HAP-1 (cell line): ENCODE measurements at regions not wholly inside any gene's neighbourhood (a gene's known extent, or its start where the extent isn't known, plus 50 kb on each side); places are given as distances from the start of the nearest gene placed in this dataset.
A peak's percentile ranks its signal among the peaks of the same experiment; 100 is the strongest.

ENCODE experiments used
- DNase-seq, 2 experiments: peaks; one replicate each; pipeline ENCODE4 v3.0.0-alpha.2; 2016 to 2020; ENCODE audit warnings: low spot score in 2 of 2
- H3K27me3 ChIP-seq: fragments of 250-450 bp; sonication (Bioruptor Pico); 2 replicates; pipeline ENCODE4 v1.5.1; 2020; ENCODE audit warnings: low read depth, mild to moderate bottlenecking, moderate library complexity
- H3K36me3 ChIP-seq: fragments of 250-450 bp; sonication (Bioruptor Pico); replicated peaks from 2 replicates; pipeline ENCODE4 v1.5.1; 2020; ENCODE audit warnings: mild to moderate bottlenecking
- H3K4me1 ChIP-seq: fragments of 250-450 bp; sonication (Bioruptor Pico); 2 replicates; pipeline ENCODE4 v1.5.1; 2020; ENCODE audit warnings: mild to moderate bottlenecking
- H3K4me3 ChIP-seq: fragments of 250-450 bp; sonication (Bioruptor Pico); 2 replicates; pipeline ENCODE4 v1.5.1; 2020; ENCODE audit warnings: mild to moderate bottlenecking, moderate library complexity
- H3K9me3 ChIP-seq: fragments of 250-450 bp; sonication (Bioruptor Pico); 2 replicates; pipeline ENCODE4 v1.5.1; 2020; ENCODE audit warnings: mild to moderate bottlenecking, moderate library complexity
- in situ Hi-C: fragments of 300-500 bp; cut with MboI; formaldehyde crosslinking; loops from 3 replicates; pipeline ENCODE4 v1.14.3; 2020; ENCODE audit warnings: low sequenced_read_pairs, inconsistent platforms, mixed read lengths

DNA sequence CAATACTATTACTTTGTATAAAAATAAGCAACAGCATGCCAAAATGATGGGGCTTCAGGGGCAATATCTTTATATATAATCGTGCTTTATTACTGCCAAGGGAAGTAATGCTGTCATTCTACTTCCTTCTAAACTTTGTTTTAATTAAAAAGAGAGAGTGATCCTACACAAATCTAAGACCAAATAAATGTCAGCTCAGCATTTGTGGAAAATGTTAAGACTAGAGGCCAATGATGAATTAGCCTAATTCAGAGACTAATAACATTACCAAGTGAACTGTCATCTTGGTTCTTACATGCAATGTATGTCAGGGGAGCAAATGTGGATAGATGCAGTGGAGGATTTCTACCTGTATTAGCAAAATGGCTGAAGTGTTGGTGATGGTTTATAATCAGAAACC, 166.4 kb upstream of the PTCHD1 start:
- Histone ChIP-seq H3K27me3 (no peaks in the 10 kb centered on the region), H3K4me3 (no peak overlapping the region), H3K9me3 (no peaks in the 10 kb centered on the region), H3K4me1 (peaks cover 6% of the 10 kb centered on the region), H3K36me3 (no peaks in the 10 kb centered on the region)
- DNase-seq: no peak
- in situ Hi-C loops: no loop called here

DNA sequence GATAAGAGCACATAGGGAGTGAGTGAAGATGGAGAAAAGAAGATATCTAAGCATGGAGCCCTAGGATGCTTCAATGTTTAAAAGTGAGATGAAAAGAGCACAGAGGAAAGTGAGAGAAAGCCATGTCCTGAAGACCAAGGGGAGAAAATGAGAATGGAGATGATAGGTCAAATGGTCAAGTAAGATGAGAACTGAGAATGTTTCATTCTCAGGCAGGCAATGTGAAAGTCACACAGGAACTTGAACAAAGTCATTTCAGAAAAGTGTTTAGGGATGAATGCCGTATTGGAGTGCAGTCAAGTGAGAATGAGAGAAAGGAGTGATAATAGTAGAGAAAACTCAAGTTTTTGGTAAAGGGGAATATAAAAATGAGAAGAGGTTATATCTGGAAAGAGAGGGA, 148.7 kb upstream of the PTCHD1 start:
- in situ Hi-C loops: no loop called here
- no peak overlapping the region for H3K4me3 ChIP-seq
- H3K36me3 ChIP-seq: no peaks in the 10 kb centered on the region
- H3K9me3 ChIP-seq: no peaks in the 10 kb centered on the region
- no peaks in the 10 kb centered on the region for H3K4me1 ChIP-seq
- H3K27me3 ChIP-seq: no peaks in the 10 kb centered on the region
- DNase-seq: no peak

DNA sequence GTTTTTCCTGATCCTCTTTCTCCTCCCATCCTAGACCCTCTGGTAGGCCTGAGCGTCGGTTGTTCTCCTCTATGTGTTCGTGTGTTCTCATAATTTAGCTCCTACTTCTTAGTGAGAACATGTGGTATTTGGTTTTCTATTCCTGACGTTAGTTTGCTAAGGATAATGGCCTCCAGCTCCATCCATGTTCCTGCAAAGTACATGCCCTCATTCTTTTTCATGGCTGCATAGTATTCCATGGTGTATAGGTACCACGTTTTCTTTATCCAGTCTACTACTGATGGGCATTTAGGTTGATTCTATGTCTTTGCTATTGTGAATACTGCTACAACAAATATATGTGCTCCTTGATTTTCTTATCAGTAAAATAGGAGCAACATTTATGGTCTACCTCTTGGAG, 146.8 kb upstream of the PTCHD1 start:
- H3K9me3 ChIP-seq: no peaks in the 10 kb centered on the region
- H3K4me1 ChIP-seq: no peaks in the 10 kb centered on the region
- no peak for DNase-seq
- H3K36me3 ChIP-seq: no peaks in the 10 kb centered on the region
- in situ Hi-C loops: no loop called here
- no peak overlapping the region for H3K4me3 ChIP-seq
- H3K27me3 ChIP-seq: no peaks in the 10 kb centered on the region

GRCh38 chrX:23194885-23195554, 139.6 kb upstream of the PTCHD1 start:
- Histone ChIP-seq H3K27me3 (no peaks in the 10 kb centered on the region), H3K36me3 (no peaks in the 10 kb centered on the region), H3K9me3 (no peaks in the 10 kb centered on the region), H3K4me3 (no peak overlapping the region), H3K4me1 (no peaks in the 10 kb centered on the region)
- DNase-seq: no peak
- in situ Hi-C loops: no loop called here

- no peaks in the 10 kb centered on the region for H3K9me3 ChIP-seq
Measured at GRCh38 chrX:23195761-23196160, 138.9 kb upstream of the PTCHD1 start.

DNA sequence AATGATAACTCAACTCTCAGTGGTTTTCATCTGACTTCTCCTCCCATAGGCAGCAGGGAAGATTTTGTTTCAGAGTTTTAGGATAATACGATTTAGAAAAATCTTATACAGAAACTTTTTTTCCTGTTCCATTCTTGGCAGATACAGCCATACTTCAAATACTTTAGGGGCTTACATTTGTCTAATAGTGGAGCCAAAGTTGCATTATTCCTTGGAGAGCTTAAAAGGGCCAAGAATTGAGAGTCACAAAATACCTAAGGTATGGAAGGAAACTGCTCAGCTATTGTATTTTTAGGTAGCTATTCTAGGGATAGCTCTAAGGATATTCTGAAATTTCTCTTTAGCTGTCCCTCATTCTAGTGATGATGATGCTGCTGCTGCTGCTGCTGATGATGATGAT, 132.9 kb upstream of the PTCHD1 start:
- H3K4me3 ChIP-seq: no peak overlapping the region
- in situ Hi-C loops: no loop called here
- H3K4me1 ChIP-seq: no peaks in the 10 kb centered on the region
- H3K9me3 ChIP-seq: no peaks in the 10 kb centered on the region
- H3K36me3 ChIP-seq: no peaks in the 10 kb centered on the region
- no peaks in the 10 kb centered on the region for H3K27me3 ChIP-seq
- DNase-seq: no peak

More at GRCh38 chrX:23195761-23196160, 138.9 kb upstream of the PTCHD1 start:
- H3K27me3 ChIP-seq: no peaks in the 10 kb centered on the region
- H3K36me3 ChIP-seq: no peaks in the 10 kb centered on the region
- no peak overlapping the region for H3K4me3 ChIP-seq
- no peak for DNase-seq
- no peaks in the 10 kb centered on the region for H3K4me1 ChIP-seq
- in situ Hi-C loops: no loop called here

- no peak for DNase-seq
Measured at GRCh38 chrX:23202326-23202725, 132.3 kb upstream of the PTCHD1 start.

GRCh38 chrX:23223169-23223568, 111.5 kb upstream of the PTCHD1 start:
- Histone ChIP-seq H3K4me1 (no peaks in the 10 kb centered on the region), H3K9me3 (no peaks in the 10 kb centered on the region), H3K27me3 (peaks cover 6% of the 10 kb centered on the region; the same call in 1 of the 2 replicates), H3K4me3 (no peak overlapping the region), H3K36me3 (no peaks in the 10 kb centered on the region)
- no peak for DNase-seq
- in situ Hi-C loops: no loop called here

More at GRCh38 chrX:23202326-23202725, 132.3 kb upstream of the PTCHD1 start:
- in situ Hi-C loops: no loop called here
- no peak overlapping the region for H3K4me3 ChIP-seq
- no peaks in the 10 kb centered on the region for H3K4me1 ChIP-seq
- H3K9me3 ChIP-seq: no peaks in the 10 kb centered on the region
- H3K36me3 ChIP-seq: no peaks in the 10 kb centered on the region
- no peaks in the 10 kb centered on the region for H3K27me3 ChIP-seq

DNA sequence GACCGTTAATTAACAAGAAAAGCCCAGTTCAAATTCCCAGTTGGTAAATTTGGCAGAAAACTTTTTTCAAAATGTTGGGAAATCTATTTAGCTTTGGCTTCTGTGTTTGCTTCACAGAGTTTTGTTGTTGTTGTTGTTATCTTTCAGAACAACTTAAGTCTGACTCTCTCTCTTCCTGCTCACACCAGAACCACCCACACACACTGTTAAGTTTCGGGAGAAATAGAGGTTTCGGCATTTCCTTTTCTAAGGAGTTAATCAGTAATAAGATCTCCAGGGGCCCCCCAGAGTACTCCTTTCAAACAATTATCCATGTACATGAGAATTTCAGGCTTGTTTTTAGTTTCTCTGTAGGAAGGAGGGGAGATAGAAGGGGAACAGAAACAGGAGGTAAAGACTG, 106.2 kb upstream of the PTCHD1 start:
- no peaks in the 10 kb centered on the region for H3K9me3 ChIP-seq
- DNase-seq: no peak
- peaks cover 8% of the 10 kb centered on the region; the same call in 1 of the 2 replicates for H3K27me3 ChIP-seq
- no peaks in the 10 kb centered on the region for H3K36me3 ChIP-seq
- H3K4me3 ChIP-seq: no peak overlapping the region
- in situ Hi-C loops: no loop called here
- H3K4me1 ChIP-seq: no peaks in the 10 kb centered on the region

- Histone ChIP-seq H3K36me3 (no peaks in the 10 kb centered on the region), H3K4me1 (no peaks in the 10 kb centered on the region), H3K4me3 (no peak overlapping the region), H3K27me3 (peaks cover 8% of the 10 kb centered on the region; the same call in 1 of the 2 replicates), H3K9me3 (no peaks in the 10 kb centered on the region)
- DNase-seq: no peak
- in situ Hi-C loops: no loop called here
Measured at GRCh38 chrX:23228950-23229448, 105.7 kb upstream of the PTCHD1 start.

- H3K9me3 ChIP-seq: no peaks in the 10 kb centered on the region
- in situ Hi-C loops: no loop called here
Measured at GRCh38 chrX:23235051-23235450, 99.6 kb upstream of the PTCHD1 start.

DNA sequence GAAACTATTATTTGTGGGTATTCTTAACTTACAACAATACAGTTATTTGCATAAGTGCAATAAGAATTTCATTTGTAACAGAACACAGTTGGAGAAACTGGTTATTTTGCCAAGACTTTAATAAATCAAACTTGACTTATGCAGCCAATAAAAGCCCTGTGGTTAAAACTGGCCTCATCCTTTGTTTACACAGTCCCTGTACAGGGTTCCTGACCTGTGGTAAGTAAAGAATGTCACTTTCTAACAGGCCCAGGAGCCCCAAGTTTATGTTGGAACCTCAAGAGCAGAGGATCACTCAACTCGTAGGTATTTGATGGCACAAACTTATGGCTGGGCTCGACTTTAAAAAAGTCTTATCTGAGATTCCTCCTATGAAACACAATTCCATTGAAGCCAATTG, 88.6 kb upstream of the PTCHD1 start:
- Histone ChIP-seq H3K4me1 (no peaks in the 10 kb centered on the region), H3K36me3 (no peaks in the 10 kb centered on the region), H3K27me3 (no peaks in the 10 kb centered on the region), H3K9me3 (no peaks in the 10 kb centered on the region), H3K4me3 (no peak overlapping the region)
- no peak for DNase-seq
- in situ Hi-C loops: no loop called here

More at GRCh38 chrX:23235051-23235450, 99.6 kb upstream of the PTCHD1 start:
- H3K27me3 ChIP-seq: no peaks in the 10 kb centered on the region
- peak; percentile 46 to 57 for DNase-seq
- no peaks in the 10 kb centered on the region for H3K4me1 ChIP-seq
- no peaks in the 10 kb centered on the region for H3K36me3 ChIP-seq
- no peak overlapping the region for H3K4me3 ChIP-seq

DNA sequence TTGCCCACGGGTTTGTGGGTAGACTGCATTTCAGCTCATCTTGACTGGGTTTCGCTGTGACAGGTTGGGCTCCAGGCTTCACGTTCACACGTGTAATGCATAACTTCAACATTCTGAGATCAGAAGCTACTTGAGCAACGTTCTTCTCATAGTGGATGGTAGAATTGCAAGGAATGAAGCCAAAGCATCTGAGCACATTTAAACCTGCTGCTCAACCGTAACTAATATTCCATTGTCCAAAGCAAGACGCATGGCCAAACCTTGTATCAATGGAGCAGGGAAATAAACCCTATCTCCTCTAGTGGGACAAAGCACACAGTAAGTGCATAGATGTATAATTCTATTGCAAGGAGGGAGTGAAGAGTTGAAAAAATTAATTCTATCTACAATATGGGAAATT, 86.5 kb upstream of the PTCHD1 start:
- no peak for DNase-seq
- Histone ChIP-seq H3K27me3 (no peaks in the 10 kb centered on the region), H3K9me3 (no peaks in the 10 kb centered on the region), H3K36me3 (no peaks in the 10 kb centered on the region), H3K4me3 (no peak overlapping the region), H3K4me1 (no peaks in the 10 kb centered on the region)
- in situ Hi-C loops: no loop called here

DNA sequence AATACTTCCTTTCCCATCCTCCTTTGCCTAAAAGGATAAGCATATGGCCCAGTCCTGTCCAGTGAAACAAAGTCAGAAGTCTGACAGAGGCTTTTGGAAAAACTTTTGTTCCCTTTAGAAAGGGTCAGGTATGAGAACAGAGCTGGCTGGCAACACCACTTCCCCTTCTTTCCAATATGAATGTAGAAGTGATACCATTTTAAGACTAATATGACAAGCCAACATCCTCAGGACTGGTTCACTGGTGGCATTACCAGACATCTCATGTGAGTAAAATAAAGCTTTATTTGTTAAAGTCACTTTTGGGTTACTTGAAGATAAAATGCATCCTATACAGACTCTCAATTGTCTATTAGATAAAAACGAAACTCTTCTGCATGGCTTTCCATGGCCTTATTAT, 83.6 kb upstream of the PTCHD1 start:
- Histone ChIP-seq H3K9me3 (no peaks in the 10 kb centered on the region), H3K27me3 (no peaks in the 10 kb centered on the region), H3K4me1 (no peaks in the 10 kb centered on the region), H3K36me3 (no peaks in the 10 kb centered on the region), H3K4me3 (no peak overlapping the region)
- DNase-seq: no peak
- in situ Hi-C loops: no loop called here

- no peak overlapping the region for H3K4me3 ChIP-seq
- DNase-seq: no peak
- in situ Hi-C loops: no loop called here
Measured at GRCh38 chrX:23263892-23264291, 70.8 kb upstream of the PTCHD1 start.

More at GRCh38 chrX:23263892-23264291, 70.8 kb upstream of the PTCHD1 start:
- Histone ChIP-seq H3K9me3 (no peaks in the 10 kb centered on the region), H3K4me1 (no peaks in the 10 kb centered on the region), H3K27me3 (no peaks in the 10 kb centered on the region), H3K36me3 (no peaks in the 10 kb centered on the region)
